A673 (cell line): ENCODE measurements at regions not wholly inside any gene's neighbourhood (a gene's known extent, or its start where the extent isn't known, plus 50 kb on each side); places are given as distances from the start of the nearest gene placed in this dataset.

Experiments
- BruUV-seq: library from RNA; stranded (reverse); fragments of 400-500 nt; replicated peaks from 2 replicates; lab custom pipeline; 2021; lab: Mats Ljungman, UMichigan
- CTCF ChIA-PET: fragments of 300-600 bp; sonication (Branson Sonifier 250); formaldehyde crosslinking; loops from one replicate; lab custom pipeline; 2022; ENCODE audit warnings: antibody characterized with exemption; lab: Charles Lee
- POLR2A ChIA-PET: fragments of 300-600 bp; sonication (Branson Sonifier 250); formaldehyde crosslinking; loops from one replicate; lab custom pipeline; 2022; ENCODE audit warnings: antibody characterized with exemption; ENCODE audit not compliant: low non-redundant PET; lab: Charles Lee
- DNase-seq: peaks from one replicate; pipeline ENCODE4 v3.0.0-alpha.2; 2015; ENCODE audit warnings: low spot score
- H3K27ac ChIP-seq: fragments of 200-600 bp; sonication (generic); 2 replicates; pipeline ENCODE4 v1.5.1; 2016; ENCODE audit warnings: mixed run types, low read depth, mild to moderate bottlenecking, mixed read lengths, antibody characterized with exemption, low read length; ENCODE audit not compliant: poor library complexity, severe bottlenecking
- H3K27me3 ChIP-seq: fragments of 200-600 bp; sonication (generic); replicated peaks from 2 replicates; pipeline ENCODE4 v1.6.1; 2017; ENCODE audit warnings: mixed run types, low read depth, mild to moderate bottlenecking, mixed read lengths, antibody characterized with exemption, low read length; ENCODE audit not compliant: insufficient read depth, poor library complexity
- H3K36me3 ChIP-seq: fragments of 200-600 bp; sonication (generic); 2 replicates; pipeline ENCODE4 v1.6.1; 2016; ENCODE audit warnings: mixed run types, mild to moderate bottlenecking, mixed read lengths, antibody characterized with exemption, low read length; ENCODE audit not compliant: insufficient read depth, poor library complexity, severe bottlenecking
- H3K4me1 ChIP-seq: fragments of 200-600 bp; sonication (generic); 2 replicates; pipeline ENCODE4 v1.6.1; 2017; ENCODE audit warnings: mixed run types, mild to moderate bottlenecking, mixed read lengths, antibody characterized with exemption, low read length; ENCODE audit not compliant: insufficient read depth, poor library complexity, severe bottlenecking
- H3K4me3 ChIP-seq: fragments of 200-600 bp; sonication (generic); 2 replicates; pipeline ENCODE4 v1.5.1; 2016; ENCODE audit warnings: low read depth, mixed run types, mild to moderate bottlenecking, mixed read lengths, low read length; ENCODE audit not compliant: poor library complexity, severe bottlenecking
- H3K9me3 ChIP-seq: fragments of 200-600 bp; sonication (generic); 2 replicates; pipeline ENCODE4 v1.6.1; 2016; ENCODE audit warnings: mixed run types, low read depth, mild to moderate bottlenecking, mixed read lengths, antibody characterized with exemption, low read length; ENCODE audit not compliant: poor library complexity, severe bottlenecking
- EZH2 ChIP-seq: fragments of 200-600 bp; sonication (generic); IDR thresholded peaks from 2 replicates; pipeline ENCODE4 v1.6.1; 2017; ENCODE audit warnings: borderline replicate concordance, low read depth, mild to moderate bottlenecking, mixed read lengths, antibody characterized with exemption, low read length; ENCODE audit not compliant: poor library complexity, severe bottlenecking
- intact Hi-C: fragments of 100-400 bp; cut with micrococcal nuclease; formaldehyde crosslinking; loops from one replicate; pipeline ENCODE4 v1.10.0; 2022; ENCODE audit not compliant: unreplicated experiment
- TF ChIP-seq, protein P1 (sequence below): fragments of 300-800, 200-600 bp; sonication (generic); conservative IDR thresholded peaks from 2 replicates; pipeline ENCODE4 v1.5.1; 2017; ENCODE audit warnings: low read depth, mild to moderate bottlenecking, antibody characterized with exemption, low read length, moderate library complexity, mixed read lengths

DNA sequence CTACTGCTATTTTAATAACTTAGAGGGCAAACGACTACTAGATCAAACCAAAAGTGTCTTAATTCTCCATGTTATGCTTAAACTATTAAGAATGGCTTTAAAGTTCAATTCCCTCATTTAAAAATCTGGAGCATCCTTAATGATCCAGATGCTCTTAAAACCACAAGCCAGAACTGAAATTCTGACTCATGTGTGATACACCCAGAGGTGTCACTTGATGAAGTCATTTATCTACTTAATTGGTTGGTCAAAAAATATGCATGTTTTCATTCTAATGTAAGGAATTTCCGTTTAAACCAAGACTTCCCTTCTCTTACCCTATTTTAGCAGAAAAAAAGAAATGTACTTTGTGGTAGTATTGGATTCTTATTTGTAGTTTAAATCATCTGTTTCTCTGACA is 1261.2 kb upstream of the B3GALT2 start:
- no peak for DNase-seq
- no peak for TF ChIP-seq EZH2
- TF ChIP-seq, protein P1, sequence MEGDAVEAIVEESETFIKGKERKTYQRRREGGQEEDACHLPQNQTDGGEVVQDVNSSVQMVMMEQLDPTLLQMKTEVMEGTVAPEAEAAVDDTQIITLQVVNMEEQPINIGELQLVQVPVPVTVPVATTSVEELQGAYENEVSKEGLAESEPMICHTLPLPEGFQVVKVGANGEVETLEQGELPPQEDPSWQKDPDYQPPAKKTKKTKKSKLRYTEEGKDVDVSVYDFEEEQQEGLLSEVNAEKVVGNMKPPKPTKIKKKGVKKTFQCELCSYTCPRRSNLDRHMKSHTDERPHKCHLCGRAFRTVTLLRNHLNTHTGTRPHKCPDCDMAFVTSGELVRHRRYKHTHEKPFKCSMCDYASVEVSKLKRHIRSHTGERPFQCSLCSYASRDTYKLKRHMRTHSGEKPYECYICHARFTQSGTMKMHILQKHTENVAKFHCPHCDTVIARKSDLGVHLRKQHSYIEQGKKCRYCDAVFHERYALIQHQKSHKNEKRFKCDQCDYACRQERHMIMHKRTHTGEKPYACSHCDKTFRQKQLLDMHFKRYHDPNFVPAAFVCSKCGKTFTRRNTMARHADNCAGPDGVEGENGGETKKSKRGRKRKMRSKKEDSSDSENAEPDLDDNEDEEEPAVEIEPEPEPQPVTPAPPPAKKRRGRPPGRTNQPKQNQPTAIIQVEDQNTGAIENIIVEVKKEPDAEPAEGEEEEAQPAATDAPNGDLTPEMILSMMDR: no peak
- Histone ChIP-seq H3K27ac (no peak overlapping the region), H3K27me3 (no peaks in the 10 kb centered on the region), H3K4me3 (no peak overlapping the region), H3K36me3 (no peaks in the 10 kb centered on the region), H3K9me3 (no peaks in the 10 kb centered on the region), H3K4me1 (no peaks in the 10 kb centered on the region)
- no TSS peak for BruUV-seq
- intact Hi-C loops: no loop called here
- ChIA-PET POLR2A (no interaction called here), CTCF (no interaction called here)

DNA sequence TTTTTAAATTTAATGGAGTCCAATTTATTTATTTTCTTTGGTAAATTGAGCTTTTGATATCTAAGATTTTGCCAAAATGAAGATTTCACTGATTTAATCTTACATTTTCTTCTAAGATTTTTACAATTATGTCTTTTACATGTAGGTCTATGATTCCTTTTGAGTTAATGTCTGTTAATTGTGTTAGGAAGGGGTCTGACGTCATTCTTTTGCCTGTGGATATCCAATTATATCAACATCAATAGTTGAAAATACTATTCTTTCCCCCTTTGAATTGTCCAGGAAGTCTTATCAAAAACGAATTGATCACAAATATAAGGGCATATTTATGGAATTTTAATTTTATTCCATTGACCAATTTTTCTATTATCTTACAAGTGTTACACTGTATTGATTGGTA is 1258.8 kb upstream of the B3GALT2 start:
- no TSS peak for BruUV-seq
- Histone ChIP-seq H3K4me3 (no peak overlapping the region), H3K4me1 (no peaks in the 10 kb centered on the region), H3K9me3 (no peaks in the 10 kb centered on the region), H3K27ac (no peak overlapping the region), H3K27me3 (no peaks in the 10 kb centered on the region), H3K36me3 (no peaks in the 10 kb centered on the region)
- DNase-seq: no peak
- POLR2A ChIA-PET: no interaction called here
- CTCF ChIA-PET: no interaction called here
- TF ChIP-seq, protein P1: no peak
- TF ChIP-seq EZH2: no peak
- intact Hi-C loops: no loop called here

DNA sequence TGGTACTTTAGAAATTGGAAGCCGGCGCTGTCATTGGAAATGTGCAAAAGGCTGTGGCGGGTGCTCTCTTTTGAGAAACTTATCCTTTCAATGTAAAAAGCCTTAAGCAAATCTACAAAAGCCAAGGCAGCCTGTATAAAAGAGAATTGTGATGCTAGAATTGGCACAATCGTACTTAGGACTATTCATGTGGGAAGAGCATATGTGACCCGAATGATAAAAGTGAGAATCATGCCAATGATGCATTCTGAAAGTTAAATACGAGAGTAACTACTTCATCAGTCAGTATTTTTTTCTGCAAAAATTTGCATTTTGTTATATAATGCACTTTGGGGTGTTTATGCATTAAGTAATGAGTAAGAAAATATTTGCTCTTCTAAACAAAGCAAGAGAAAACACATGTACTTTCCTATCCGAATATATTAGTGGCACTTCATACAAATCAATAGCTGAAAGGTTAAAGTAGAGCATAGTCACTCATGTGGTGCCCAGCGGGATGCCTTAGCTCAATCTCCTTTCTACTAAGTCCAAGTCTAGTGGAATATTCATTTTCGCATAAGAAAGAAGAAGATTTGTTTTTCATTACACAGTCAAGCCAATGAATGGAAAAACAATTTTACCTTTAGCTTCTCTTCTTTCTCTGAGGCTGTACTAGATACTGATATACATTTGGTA is 1256.6 kb upstream of the B3GALT2 start:
- H3K4me1 ChIP-seq: no peaks in the 10 kb centered on the region
- TF ChIP-seq EZH2: no peak
- TF ChIP-seq, protein P1: no peak
- no peaks in the 10 kb centered on the region for H3K36me3 ChIP-seq
- BruUV-seq: no TSS peak
- ChIA-PET POLR2A (no interaction called here), CTCF (no interaction called here)
- no peaks in the 10 kb centered on the region for H3K27me3 ChIP-seq
- H3K9me3 ChIP-seq: no peaks in the 10 kb centered on the region
- H3K27ac ChIP-seq: no peak overlapping the region
- H3K4me3 ChIP-seq: no peak overlapping the region
- intact Hi-C loops: no loop called here
- DNase-seq: no peak
